ENCODE measurements at regions not wholly inside any gene's neighbourhood (a gene's known extent, or its start where the extent isn't known, plus 50 kb on each side); places are given as distances from the start of the nearest gene placed in this dataset.

- TF ChIP-seq CTCF (IDR thresholded peaks at IDR 0.05), result no peak
- no peak for TF ChIP-seq ZFX (IDR thresholded peaks at IDR 0.05; ENCODE audit: borderline replicate concordance)
Observed at GRCh38 chr11:24091594-24091993, 405.3 kb upstream of the LUZP2 start.
